MCF 10A (cell line): ENCODE measurements at regions not wholly inside any gene's neighbourhood (a gene's known extent, or its start where the extent isn't known, plus 50 kb on each side); places are given as distances from the start of the nearest gene placed in this dataset.
A peak's percentile ranks its signal among the peaks of the same experiment; 100 is the strongest.

Source experiments
- BruUV-seq: library from RNA; stranded (reverse); fragments of 400-500 nt; replicated peaks from 2 replicates; lab custom pipeline; 2021; lab: Mats Ljungman, UMichigan
- CTCF ChIA-PET: fragments of 300-600 bp; sonication (Branson Sonifier 250); formaldehyde crosslinking; extraction: SDS; loops from one replicate; lab custom pipeline; 2021; ENCODE audit warnings: antibody characterized with exemption, inconsistent platforms; lab: Yijun Ruan, JAX
- POLR2A ChIA-PET: fragments of 300-600, 350-650 bp; sonication (Branson Sonifier 250); formaldehyde crosslinking; extraction: SDS; loops from one replicate; lab custom pipeline; 2020; ENCODE audit warnings: antibody characterized with exemption, inconsistent platforms; lab: Yijun Ruan, JAX
- DNase-seq: peaks from one replicate; pipeline ENCODE4 v3.0.0-alpha.2; 2018; ENCODE audit not compliant: unreplicated experiment
- H3K27ac Mint-ChIP-seq: one replicate; pipeline ENCODE4 v1.8.0; 2022; ENCODE audit warnings: mild to moderate bottlenecking, low read depth, mixed read lengths; ENCODE audit not compliant: unreplicated experiment
- H3K27me3 Mint-ChIP-seq: one replicate; pipeline ENCODE4 v1.8.0; 2022; ENCODE audit warnings: mixed read lengths; ENCODE audit not compliant: insufficient read depth, unreplicated experiment
- H3K36me3 Mint-ChIP-seq: one replicate; pipeline ENCODE4 v1.8.0; 2022; ENCODE audit warnings: mild to moderate bottlenecking, moderate library complexity, mixed read lengths; ENCODE audit not compliant: insufficient read depth, unreplicated experiment
- H3K4me1 Mint-ChIP-seq: one replicate; pipeline ENCODE4 v1.8.0; 2022; ENCODE audit warnings: mixed read lengths; ENCODE audit not compliant: insufficient read depth, unreplicated experiment
- H3K4me3 Mint-ChIP-seq: one replicate; pipeline ENCODE4 v1.8.0; 2022; ENCODE audit warnings: mild to moderate bottlenecking, moderate library complexity, mixed read lengths; ENCODE audit not compliant: unreplicated experiment
- H3K9me3 Mint-ChIP-seq: one replicate; pipeline ENCODE4 v1.8.0; 2022; ENCODE audit warnings: mixed read lengths; ENCODE audit not compliant: unreplicated experiment
- intact Hi-C: fragments of 100-400 bp; cut with micrococcal nuclease; formaldehyde crosslinking; loops from 2 replicates; pipeline ENCODE4 v1.14.1; 2022
- TF ChIP-seq, protein P1 (sequence below): fragments of 200-600 bp; IDR thresholded peaks from one replicate; pipeline ENCODE4 v1.8.0; 2022; ENCODE audit warnings: antibody characterized with exemption, mild to moderate bottlenecking; ENCODE audit not compliant: unreplicated experiment

GRCh38 chr21:25373126-25374082 lies 233.9 kb downstream of the MRPL39 start:
- ChIA-PET POLR2A (no interaction called here), CTCF (no interaction called here)
- Mint-ChIP-seq H3K27me3 (no peaks in the 10 kb centered on the region), H3K36me3 (peaks cover 6% of the 10 kb centered on the region), H3K27ac (no peak overlapping the region), H3K9me3 (peaks cover 22% of the 10 kb centered on the region), H3K4me1 (peaks cover 15% of the 10 kb centered on the region), H3K4me3 (no peak overlapping the region)
- TF ChIP-seq, protein P1, sequence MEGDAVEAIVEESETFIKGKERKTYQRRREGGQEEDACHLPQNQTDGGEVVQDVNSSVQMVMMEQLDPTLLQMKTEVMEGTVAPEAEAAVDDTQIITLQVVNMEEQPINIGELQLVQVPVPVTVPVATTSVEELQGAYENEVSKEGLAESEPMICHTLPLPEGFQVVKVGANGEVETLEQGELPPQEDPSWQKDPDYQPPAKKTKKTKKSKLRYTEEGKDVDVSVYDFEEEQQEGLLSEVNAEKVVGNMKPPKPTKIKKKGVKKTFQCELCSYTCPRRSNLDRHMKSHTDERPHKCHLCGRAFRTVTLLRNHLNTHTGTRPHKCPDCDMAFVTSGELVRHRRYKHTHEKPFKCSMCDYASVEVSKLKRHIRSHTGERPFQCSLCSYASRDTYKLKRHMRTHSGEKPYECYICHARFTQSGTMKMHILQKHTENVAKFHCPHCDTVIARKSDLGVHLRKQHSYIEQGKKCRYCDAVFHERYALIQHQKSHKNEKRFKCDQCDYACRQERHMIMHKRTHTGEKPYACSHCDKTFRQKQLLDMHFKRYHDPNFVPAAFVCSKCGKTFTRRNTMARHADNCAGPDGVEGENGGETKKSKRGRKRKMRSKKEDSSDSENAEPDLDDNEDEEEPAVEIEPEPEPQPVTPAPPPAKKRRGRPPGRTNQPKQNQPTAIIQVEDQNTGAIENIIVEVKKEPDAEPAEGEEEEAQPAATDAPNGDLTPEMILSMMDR = no peak
- BruUV-seq = no TSS peak
- DNase-seq = no peak
- intact Hi-C loops = loop anchor here (10.0 kb wide), 1 partner anchor 49 kb away; no protein-coding TSS in a partner anchor

DNA sequence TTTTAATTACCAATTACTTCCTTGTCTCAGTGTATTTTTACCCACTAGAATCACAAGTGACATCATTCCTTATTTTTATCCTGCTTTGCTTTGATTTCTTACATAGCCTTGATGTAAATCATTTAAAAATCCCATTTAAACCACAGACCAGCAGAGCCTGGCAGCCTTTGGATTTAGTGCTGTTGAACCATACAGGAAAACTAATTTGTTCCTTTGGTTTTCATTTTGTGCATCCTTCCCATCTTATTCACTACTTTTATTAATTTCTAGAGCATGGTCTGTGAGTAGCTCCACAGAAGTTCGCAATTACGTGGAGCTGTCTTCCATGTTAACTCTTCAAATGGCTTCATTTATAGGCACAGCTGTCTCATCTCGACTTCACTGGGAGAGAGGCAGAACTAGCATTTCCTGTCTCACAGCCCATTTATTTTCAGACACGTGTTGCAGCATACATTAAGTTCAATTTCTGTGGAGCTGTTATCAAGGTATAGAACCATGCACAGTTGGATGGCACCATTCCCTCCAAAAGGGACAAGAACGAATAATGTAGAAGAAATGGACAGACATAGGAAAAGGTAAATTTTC lies 235.3 kb downstream of the MRPL39 start:
- no peak for DNase-seq
- ChIA-PET CTCF (interaction anchor here (1.0 kb wide), 1 partner anchor 11 kb away, joined by 6 read pairs; no protein-coding TSS in a partner anchor), POLR2A (interaction anchor here (2.2 kb wide), 1 partner anchor 43 kb away, joined by 7 read pairs; no protein-coding TSS in a partner anchor)
- Mint-ChIP-seq H3K36me3 (peaks cover 6% of the 10 kb centered on the region), H3K27me3 (no peaks in the 10 kb centered on the region), H3K4me3 (no peak overlapping the region), H3K27ac (no peak overlapping the region), H3K4me1 (peaks cover 15% of the 10 kb centered on the region), H3K9me3 (peaks cover 15% of the 10 kb centered on the region)
- TF ChIP-seq, protein P1 = no peak
- intact Hi-C loops = loop anchor here (10.0 kb wide), 1 partner anchor 47 kb away; no protein-coding TSS in a partner anchor
- BruUV-seq = no TSS peak

DNA sequence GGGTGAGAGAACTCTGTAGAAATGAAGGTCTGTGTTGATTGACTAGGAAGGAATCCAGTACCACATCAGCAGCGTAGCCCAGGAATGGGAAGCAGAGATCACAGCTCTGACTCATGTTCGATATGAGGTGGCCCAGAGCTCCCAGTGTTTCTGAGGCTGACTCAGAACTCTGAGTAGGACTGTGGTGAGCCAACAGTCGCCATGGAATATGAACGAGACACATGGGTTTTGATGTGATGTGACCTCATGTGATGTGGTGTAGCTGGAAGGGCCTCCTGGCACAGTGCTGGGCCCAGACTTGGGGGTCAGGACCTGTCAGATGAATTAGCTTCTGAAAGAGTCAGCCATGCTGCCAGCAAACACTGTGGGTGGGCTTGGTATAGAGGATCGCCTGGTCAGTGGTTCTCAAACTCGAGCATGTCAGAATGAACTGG lies 237.0 kb downstream of the MRPL39 start:
- intact Hi-C loops = loop anchor here (10.0 kb wide), 1 partner anchor 46 kb away; no protein-coding TSS in a partner anchor
- peak; percentile 91 for DNase-seq
- no TSS peak for BruUV-seq
- TF ChIP-seq, protein P1 = no peak
- POLR2A ChIA-PET = interaction anchor here (1.0 to 2.2 kb wide), 2 partner anchors 9 to 42 kb away, joined by 4 to 7 read pairs; no protein-coding TSS in a partner anchor
- peaks cover 15% of the 10 kb centered on the region for H3K4me1 Mint-ChIP-seq
- peak overlapping the region; percentile 77 for H3K27ac Mint-ChIP-seq
- peaks cover 5% of the 10 kb centered on the region for H3K9me3 Mint-ChIP-seq
- peaks cover 6% of the 10 kb centered on the region for H3K36me3 Mint-ChIP-seq
- CTCF ChIA-PET = interaction anchor here (0.7 to 1.0 kb wide), 3 partner anchors 10 to 42 kb away, joined by 3 read pairs; no protein-coding TSS in a partner anchor
- no peaks in the 10 kb centered on the region for H3K27me3 Mint-ChIP-seq
- H3K4me3 Mint-ChIP-seq = peak overlapping the region; percentile 30
